Skeletal muscle tissue (tissue), 3 donors: ENCODE measurements at regions not wholly inside any gene's neighbourhood (a gene's known extent, or its start where the extent isn't known, plus 50 kb on each side); places are given as distances from the start of the nearest gene placed in this dataset.
"Not testable (repeated sequence)": the region's sequence is repeated elsewhere in the genome, so short reads cannot be mapped to it uniquely, and the experiment has no call there.

Experiments used
- H3K27ac ChIP-seq: one replicate; pipeline ENCODE4 v1.7.0; 2013; ENCODE audit warnings: mild to moderate bottlenecking, low read depth, low read length, inconsistent platforms
- H3K27me3 ChIP-seq, 3 donors: one replicate each; pipeline ENCODE4 v1.7.0; 2013; ENCODE audit warnings: low read length in 3 of 3; ENCODE audit not compliant: control insufficient read depth in 3 of 3, insufficient read depth in 3 of 3
- H3K36me3 ChIP-seq, 3 donors: one replicate each; pipeline ENCODE4 v1.7.0; 2013; ENCODE audit warnings: low read length in 3 of 3; ENCODE audit not compliant: control insufficient read depth in 3 of 3, insufficient read depth in 3 of 3
- H3K4me1 ChIP-seq, 3 donors: one replicate each; pipeline ENCODE4 v1.7.0; 2013; ENCODE audit warnings: low read length in 3 of 3, mild to moderate bottlenecking in 3 of 3; ENCODE audit not compliant: control insufficient read depth in 3 of 3, insufficient read depth in 3 of 3
- H3K4me3 ChIP-seq, 3 donors: one replicate each; pipeline ENCODE4 v1.7.0; 2013; ENCODE audit warnings: low read length in 3 of 3
- H3K9ac ChIP-seq, 3 donors: one replicate each; pipeline ENCODE4 v1.7.0; 2013; ENCODE audit warnings: low read length in 3 of 3, mild to moderate bottlenecking in 3 of 3, moderate library complexity in 2 of 3, low read depth in 1 of 3
- H3K9me3 ChIP-seq, 3 donors: one replicate each; pipeline ENCODE4 v1.7.0; 2013; ENCODE audit warnings: low read length in 3 of 3; ENCODE audit not compliant: control insufficient read depth in 3 of 3
- donor health status: Osteomylitis.

DNA sequence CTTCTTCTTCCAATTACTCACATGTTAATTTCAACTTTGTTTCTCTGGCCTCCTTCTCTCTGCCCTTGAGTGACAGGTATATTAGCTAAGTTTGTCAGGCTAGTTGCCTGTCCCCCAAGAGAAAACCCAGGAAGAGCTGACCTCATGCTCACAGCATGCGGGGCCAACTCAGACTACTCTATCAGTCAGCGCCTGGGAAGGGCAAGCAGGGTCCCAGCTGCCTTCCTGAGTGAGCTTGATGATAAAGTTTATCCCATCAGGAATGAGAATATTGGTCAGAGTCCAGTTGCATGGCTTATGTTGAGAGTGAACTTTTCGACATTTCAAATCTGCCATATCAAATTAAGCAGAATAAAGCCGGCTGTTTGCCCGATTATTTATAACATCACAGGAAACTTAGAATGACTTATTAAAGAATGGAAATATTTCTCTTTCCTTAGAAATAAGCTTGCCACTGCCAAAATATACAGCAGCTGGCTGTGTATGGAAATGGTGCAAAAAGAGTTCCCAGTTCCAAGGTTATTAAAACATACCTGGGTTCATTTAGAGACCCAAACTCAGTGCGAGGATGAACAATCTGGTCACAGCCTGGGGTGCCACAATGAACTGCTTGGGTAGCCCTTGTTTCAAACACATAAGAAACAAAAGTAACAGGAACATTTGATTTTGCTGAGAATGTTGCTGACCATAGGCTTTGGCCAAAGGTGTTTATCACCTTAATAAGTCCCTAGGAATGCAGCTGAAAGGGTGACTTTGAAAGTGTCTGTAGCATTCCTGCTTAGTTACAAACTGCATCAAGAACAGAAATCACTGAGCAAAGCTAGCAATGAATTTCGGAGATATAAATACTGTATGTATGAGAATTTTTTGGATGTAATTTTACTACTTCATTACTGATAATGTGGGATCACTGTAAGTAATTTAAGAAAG, 1553.8 kb upstream of the FLRT2 start:
- no peak overlapping the region for H3K27ac ChIP-seq
- no peak overlapping the region for H3K4me3 ChIP-seq
- H3K4me1 ChIP-seq = no peaks in the 10 kb centered on the region
- H3K36me3 ChIP-seq = no peaks in the 10 kb centered on the region
- no peaks in the 10 kb centered on the region for H3K27me3 ChIP-seq
- no peaks in the 10 kb centered on the region for H3K9me3 ChIP-seq
- H3K9ac ChIP-seq = no peak overlapping the region

DNA sequence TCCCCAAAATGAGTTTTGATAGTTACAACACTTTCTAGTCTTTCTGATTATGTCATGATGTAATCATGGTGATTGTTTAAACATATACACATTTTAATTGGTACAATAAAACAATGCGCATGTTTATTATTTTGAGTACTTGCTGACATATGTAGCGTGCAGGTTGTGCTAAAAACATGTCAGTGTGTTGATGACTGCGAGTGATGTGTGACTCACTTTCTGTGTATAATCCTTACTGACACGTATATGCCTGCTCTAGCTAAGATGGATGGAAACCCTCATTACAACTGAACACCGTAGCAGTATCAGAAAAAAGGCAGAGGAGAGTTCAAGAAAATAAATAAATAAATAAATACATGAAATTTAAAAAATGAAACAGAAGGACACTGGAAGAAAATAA, 1552.4 kb upstream of the FLRT2 start:
- no peak overlapping the region for H3K4me3 ChIP-seq
- H3K36me3 ChIP-seq = no peaks in the 10 kb centered on the region
- H3K9ac ChIP-seq = no peak overlapping the region
- no peaks in the 10 kb centered on the region for H3K27me3 ChIP-seq
- no peak overlapping the region for H3K27ac ChIP-seq
- H3K9me3 ChIP-seq = no peaks in the 10 kb centered on the region
- no peaks in the 10 kb centered on the region for H3K4me1 ChIP-seq

DNA sequence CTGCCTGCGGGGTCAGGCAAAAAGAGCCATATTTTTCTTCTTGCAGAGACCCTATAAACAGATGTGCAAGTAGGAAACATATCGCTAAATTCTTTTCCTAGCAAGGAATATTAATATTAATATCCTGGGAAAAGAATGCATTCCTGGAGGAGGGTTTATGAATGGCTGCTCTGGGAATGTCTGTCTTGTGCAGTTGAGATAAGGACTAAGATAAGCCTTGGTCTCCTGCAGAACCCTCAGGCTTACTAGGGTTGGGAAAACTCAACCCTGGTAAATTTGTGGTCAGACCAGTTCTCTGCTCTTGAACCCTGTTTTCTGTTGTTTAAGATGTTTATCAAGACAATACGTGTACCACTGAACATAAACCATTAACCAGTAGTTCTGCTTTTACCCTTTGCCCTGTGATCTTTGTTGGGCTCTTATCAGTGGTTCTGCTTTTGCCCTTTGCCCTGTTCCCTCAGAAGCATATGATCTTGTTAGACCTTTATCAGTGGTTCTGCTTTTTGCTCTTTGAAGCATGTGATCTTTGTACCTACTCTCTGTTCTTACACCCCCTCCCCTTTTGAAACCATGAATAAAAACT, 1548.2 kb upstream of the FLRT2 start:
- not testable (repeated sequence) for H3K9ac ChIP-seq, H3K27ac ChIP-seq, H3K9me3 ChIP-seq, H3K36me3 ChIP-seq, H3K27me3 ChIP-seq, H3K4me3 ChIP-seq, H3K4me1 ChIP-seq

DNA sequence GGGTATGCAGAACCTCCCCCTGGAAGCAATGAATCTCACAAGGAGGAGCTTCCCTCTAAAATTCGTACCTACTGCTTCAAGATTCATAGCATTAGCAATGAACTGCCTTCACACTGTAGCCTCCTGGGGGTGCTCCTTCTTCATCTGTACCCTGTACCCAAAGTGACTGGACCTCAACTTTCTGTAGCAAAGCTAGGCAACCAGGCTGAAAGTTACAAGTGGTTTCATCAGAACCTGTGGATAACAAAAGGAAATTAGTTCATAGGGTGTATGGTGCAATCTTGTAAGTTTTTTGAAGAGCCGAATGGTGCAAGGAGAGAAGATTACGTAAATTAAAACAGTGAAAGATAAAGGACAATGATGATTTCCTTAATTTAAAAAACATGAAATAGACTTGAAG, 1541.7 kb upstream of the FLRT2 start:
- Histone ChIP-seq H3K9me3 (no peaks in the 10 kb centered on the region), H3K9ac (no peak overlapping the region), H3K27ac (no peak overlapping the region), H3K4me3 (no peak overlapping the region), H3K27me3 (no peaks in the 10 kb centered on the region), H3K4me1 (no peaks in the 10 kb centered on the region), H3K36me3 (no peaks in the 10 kb centered on the region)

DNA sequence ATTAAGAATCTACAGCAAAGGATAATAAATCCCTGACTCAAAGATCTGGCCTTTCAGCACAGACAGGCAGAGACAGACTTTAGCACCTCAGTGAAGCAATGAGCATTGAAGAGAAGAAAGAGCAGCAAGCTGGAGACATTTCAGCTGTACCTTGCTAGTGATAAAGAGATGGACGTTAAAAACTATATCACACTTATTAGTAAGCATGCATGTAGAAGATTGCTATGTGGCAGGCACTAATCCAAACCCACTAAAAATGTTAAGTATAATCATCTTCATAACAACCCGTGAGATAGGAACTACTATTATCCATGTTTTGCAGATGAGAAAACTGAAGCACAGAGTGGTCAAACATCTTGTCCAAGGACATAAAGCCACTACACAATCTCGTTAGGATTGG, 1538.3 kb upstream of the FLRT2 start:
- H3K4me3 ChIP-seq = no peak overlapping the region
- H3K9me3 ChIP-seq = no peaks in the 10 kb centered on the region
- no peaks in the 10 kb centered on the region for H3K36me3 ChIP-seq
- no peak overlapping the region for H3K9ac ChIP-seq
- H3K4me1 ChIP-seq = no peaks in the 10 kb centered on the region
- no peaks in the 10 kb centered on the region for H3K27me3 ChIP-seq
- H3K27ac ChIP-seq = no peak overlapping the region

DNA sequence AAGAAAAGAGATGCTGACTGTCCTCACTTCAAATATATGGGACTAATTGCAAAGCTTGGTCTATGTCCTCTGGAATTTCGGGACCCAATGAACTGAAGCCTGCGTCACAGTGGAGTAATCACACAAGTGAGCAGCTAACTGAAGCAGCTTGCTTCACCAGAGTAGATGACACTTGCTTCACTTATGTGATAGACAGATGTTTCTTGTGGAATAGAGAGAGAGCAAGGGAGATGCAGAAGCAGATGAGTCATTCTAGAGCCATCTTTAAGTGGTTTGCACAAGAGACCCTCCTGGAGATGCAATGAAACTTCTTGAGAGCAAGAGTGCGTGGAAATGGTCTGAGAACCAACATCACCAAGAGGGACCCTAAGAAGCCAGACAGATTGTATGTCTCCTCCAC, 1537.1 kb upstream of the FLRT2 start:
- Histone ChIP-seq H3K9me3 (no peaks in the 10 kb centered on the region), H3K36me3 (no peaks in the 10 kb centered on the region), H3K9ac (no peak overlapping the region), H3K27ac (no peak overlapping the region), H3K4me3 (no peak overlapping the region), H3K4me1 (no peaks in the 10 kb centered on the region), H3K27me3 (no peaks in the 10 kb centered on the region)

DNA sequence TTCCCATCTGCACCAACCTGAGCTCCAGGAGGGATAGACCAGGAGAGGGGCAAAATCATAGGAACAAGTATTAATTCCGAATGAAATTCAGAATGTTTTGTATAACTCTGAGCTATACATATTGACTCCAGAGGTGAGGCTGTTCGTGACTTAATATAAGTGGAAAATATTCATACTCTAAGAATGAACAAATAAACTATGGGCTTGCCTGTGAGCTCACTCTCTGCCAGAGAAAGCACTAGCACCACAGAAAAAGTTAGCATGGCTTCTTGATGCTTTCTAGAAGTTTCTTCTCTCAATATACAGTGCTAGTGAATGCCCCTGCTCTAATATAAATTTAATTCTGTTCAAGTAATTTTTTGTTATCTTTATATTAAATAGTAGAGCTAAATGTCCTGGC, 1536.4 kb upstream of the FLRT2 start:
- Histone ChIP-seq H3K27me3 (no peaks in the 10 kb centered on the region), H3K9ac (no peak overlapping the region), H3K9me3 (no peaks in the 10 kb centered on the region), H3K4me1 (no peaks in the 10 kb centered on the region), H3K4me3 (no peak overlapping the region), H3K36me3 (no peaks in the 10 kb centered on the region), H3K27ac (no peak overlapping the region)

DNA sequence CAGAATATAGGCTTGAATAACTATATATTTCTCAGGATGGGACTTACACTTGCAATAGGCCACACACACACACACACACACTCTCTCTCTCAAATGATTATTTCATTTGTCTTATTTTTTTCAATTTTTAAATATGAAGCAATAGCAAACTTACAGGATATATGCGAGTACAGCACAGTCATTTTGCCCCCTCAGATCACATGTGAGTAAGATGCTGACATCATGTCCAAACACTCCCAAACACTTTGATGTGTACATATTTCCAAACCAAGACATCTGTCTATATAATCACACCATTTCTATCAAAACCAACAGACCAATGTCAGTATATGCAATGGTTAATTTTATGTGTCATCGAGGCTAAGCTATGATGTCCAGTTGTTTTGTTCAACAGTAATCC, 1535.9 kb upstream of the FLRT2 start:
- H3K27me3 ChIP-seq = no peaks in the 10 kb centered on the region
- H3K27ac ChIP-seq = no peak overlapping the region
- H3K9me3 ChIP-seq = no peaks in the 10 kb centered on the region

DNA sequence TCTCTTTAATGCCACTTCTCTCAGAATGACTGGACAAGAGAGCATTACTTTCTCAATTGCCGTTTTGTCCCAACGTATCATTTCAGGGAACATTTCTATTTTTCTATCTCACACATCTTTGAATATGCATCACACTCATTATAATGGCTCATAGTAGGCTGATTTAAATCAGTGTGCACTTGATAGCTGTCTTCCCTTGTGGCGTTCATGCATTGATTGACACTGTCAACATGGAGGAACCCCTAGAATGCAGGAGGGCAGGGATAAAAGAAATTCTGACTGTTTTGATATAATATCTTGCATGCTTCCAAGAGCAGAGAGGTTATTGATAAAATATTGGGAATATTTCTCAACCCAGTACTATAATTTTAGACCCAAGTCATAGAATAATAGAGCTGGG, 1528.9 kb upstream of the FLRT2 start:
- no peak overlapping the region for H3K4me3 ChIP-seq
- H3K9ac ChIP-seq = no peak overlapping the region
- no peaks in the 10 kb centered on the region for H3K9me3 ChIP-seq
- no peak overlapping the region for H3K27ac ChIP-seq
- no peaks in the 10 kb centered on the region for H3K36me3 ChIP-seq
- no peaks in the 10 kb centered on the region for H3K4me1 ChIP-seq
- no peaks in the 10 kb centered on the region for H3K27me3 ChIP-seq

More for the DNA sequence above, 1535.9 kb upstream of the FLRT2 start:
- no peak overlapping the region for H3K9ac ChIP-seq
- no peaks in the 10 kb centered on the region for H3K4me1 ChIP-seq
- H3K36me3 ChIP-seq = no peaks in the 10 kb centered on the region
- no peak overlapping the region for H3K4me3 ChIP-seq

DNA sequence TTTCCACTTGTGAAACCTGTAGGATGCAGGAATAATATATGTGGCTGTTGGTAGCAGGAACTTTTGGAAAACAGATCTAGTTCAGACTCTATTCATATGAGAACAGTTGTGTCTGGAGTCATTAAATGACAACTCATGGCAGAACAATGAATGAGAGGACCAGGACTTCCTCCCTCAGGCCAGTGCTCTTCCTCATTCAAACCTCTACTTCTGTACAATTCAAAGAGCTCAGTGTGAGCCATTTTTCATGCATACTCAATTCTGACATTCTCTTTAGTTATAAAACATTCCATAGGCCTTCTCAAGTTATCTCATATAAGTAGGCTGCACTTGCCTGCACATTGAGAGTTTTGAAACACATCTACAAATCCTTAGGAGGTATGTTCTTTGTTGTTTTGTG, 1526.6 kb upstream of the FLRT2 start:
- H3K27ac ChIP-seq = no peak overlapping the region
- no peaks in the 10 kb centered on the region for H3K9me3 ChIP-seq
- H3K36me3 ChIP-seq = no peaks in the 10 kb centered on the region
- H3K27me3 ChIP-seq = no peaks in the 10 kb centered on the region
- no peak overlapping the region for H3K4me3 ChIP-seq
- H3K4me1 ChIP-seq = no peaks in the 10 kb centered on the region
- no peak overlapping the region for H3K9ac ChIP-seq
